ENCODE measurements at regions not wholly inside any gene's neighbourhood (a gene's known extent, or its start where the extent isn't known, plus 50 kb on each side); places are given as distances from the start of the nearest gene placed in this dataset.

DNA sequence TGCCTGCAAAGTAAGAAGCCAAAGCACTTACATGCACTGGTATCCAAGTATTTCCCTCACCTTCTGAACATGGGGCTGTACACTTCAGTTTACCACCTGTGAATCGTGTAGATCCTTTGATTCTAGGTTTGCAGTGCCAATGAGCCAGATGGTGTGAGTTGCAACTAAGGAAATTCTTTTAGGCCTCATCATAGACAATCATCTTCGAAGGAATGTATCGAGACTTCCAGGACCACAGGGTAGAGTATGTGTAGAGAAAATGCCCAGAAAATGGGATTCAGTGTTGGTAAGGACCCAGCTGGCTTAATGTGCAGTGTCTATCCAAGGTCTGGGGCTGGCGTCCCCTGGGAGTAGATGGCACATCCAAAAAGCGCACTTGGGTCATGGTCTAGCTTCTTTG, 323.2 kb upstream of the TPM1 start:
- no peak for DNase-seq (ENCODE audit: extremely low spot score, unreplicated experiment)
- no peak overlapping the region for H3K27ac Mint-ChIP-seq (ENCODE audit: unreplicated experiment)
- no peaks in the 10 kb centered on the region for H3K9me3 Mint-ChIP-seq (ENCODE audit: unreplicated experiment)
- H3K36me3 Mint-ChIP-seq (ENCODE audit: unreplicated experiment): peaks cover 2% of the 10 kb centered on the region
- no peak overlapping the region for H3K4me3 Mint-ChIP-seq (ENCODE audit: unreplicated experiment)
- TF ChIP-seq, protein P1, sequence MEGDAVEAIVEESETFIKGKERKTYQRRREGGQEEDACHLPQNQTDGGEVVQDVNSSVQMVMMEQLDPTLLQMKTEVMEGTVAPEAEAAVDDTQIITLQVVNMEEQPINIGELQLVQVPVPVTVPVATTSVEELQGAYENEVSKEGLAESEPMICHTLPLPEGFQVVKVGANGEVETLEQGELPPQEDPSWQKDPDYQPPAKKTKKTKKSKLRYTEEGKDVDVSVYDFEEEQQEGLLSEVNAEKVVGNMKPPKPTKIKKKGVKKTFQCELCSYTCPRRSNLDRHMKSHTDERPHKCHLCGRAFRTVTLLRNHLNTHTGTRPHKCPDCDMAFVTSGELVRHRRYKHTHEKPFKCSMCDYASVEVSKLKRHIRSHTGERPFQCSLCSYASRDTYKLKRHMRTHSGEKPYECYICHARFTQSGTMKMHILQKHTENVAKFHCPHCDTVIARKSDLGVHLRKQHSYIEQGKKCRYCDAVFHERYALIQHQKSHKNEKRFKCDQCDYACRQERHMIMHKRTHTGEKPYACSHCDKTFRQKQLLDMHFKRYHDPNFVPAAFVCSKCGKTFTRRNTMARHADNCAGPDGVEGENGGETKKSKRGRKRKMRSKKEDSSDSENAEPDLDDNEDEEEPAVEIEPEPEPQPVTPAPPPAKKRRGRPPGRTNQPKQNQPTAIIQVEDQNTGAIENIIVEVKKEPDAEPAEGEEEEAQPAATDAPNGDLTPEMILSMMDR (IDR thresholded peaks at IDR 0.05): no peak
- H3K27me3 Mint-ChIP-seq (ENCODE audit: unreplicated experiment): no peaks in the 10 kb centered on the region
- no peaks in the 10 kb centered on the region for H3K4me1 Mint-ChIP-seq (ENCODE audit: unreplicated experiment)

DNA sequence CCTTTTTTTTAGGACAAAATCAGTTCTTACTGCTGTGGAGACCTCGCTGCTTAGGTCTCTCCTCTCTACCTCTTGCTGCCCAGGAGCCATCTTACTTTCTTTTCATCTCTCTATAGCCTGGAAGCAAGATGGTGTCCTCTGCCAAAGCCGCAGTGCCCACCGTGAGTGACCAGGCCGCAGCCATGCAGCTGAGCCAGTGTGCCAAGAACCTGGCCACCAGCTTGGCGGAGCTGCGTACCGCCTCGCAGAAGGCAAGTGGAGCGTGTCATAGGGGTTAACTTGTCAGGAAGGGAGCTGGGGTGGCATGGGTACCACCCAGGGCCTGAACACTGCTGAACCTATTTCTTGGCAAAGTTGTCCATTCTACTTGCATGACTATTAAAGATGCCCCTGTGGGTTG, 320.3 kb upstream of the TPM1 start:
- Mint-ChIP-seq H3K36me3 (ENCODE audit: unreplicated experiment) (peaks cover 6% of the 10 kb centered on the region), H3K4me1 (ENCODE audit: unreplicated experiment) (no peaks in the 10 kb centered on the region), H3K4me3 (ENCODE audit: unreplicated experiment) (no peak overlapping the region), H3K27ac (ENCODE audit: unreplicated experiment) (no peak overlapping the region), H3K27me3 (ENCODE audit: unreplicated experiment) (no peaks in the 10 kb centered on the region), H3K9me3 (ENCODE audit: unreplicated experiment) (no peaks in the 10 kb centered on the region)
- no peak for DNase-seq (ENCODE audit: extremely low spot score, unreplicated experiment)
- TF ChIP-seq, protein P1 (IDR thresholded peaks at IDR 0.05): no peak

DNA sequence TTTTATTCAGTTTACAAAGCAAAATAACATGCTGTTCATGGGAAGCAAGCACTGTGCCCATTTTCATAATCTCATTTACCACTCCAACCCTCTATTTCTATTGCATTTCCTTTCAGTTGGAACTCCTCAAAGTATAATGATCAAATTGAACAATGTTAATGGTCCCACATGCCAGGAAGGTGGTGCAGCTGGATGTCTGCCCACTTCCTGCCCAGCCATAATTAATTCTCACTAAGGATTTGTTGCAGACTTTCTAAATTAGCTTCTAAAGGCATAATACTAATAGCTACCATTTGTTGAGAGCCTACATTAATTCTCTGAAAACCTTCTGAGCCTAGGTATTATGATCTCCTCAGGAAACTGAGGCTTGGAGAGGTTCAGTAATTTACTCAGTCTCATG, 316.1 kb upstream of the TPM1 start:
- H3K4me3 Mint-ChIP-seq (ENCODE audit: unreplicated experiment): no peak overlapping the region
- no peak for DNase-seq (ENCODE audit: extremely low spot score, unreplicated experiment)
- peaks cover 11% of the 10 kb centered on the region for H3K9me3 Mint-ChIP-seq (ENCODE audit: unreplicated experiment)
- no peaks in the 10 kb centered on the region for H3K4me1 Mint-ChIP-seq (ENCODE audit: unreplicated experiment)
- no peaks in the 10 kb centered on the region for H3K27me3 Mint-ChIP-seq (ENCODE audit: unreplicated experiment)
- no peak overlapping the region for H3K27ac Mint-ChIP-seq (ENCODE audit: unreplicated experiment)
- TF ChIP-seq, protein P1 (IDR thresholded peaks at IDR 0.05): no peak
- H3K36me3 Mint-ChIP-seq (ENCODE audit: unreplicated experiment): peaks cover 14% of the 10 kb centered on the region

DNA sequence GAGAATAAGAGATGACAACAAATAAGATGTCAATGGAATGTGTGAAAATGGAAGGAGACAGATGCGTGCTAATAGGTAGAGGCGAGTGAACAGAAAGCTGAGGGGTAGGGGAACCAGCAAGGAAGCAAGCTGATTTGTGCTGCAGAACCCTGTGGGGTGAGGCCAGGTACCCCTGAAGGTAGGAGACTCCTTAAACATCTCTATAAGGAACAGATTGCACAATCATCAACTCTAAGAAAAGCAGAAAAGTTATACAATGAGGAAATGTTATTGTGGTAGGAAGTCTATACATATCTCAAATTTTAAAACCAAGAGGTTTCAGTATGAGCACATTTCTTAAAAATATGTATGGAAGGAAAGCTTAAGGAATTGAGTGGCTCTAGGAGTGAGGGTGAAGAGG, 315.0 kb upstream of the TPM1 start:
- DNase-seq (ENCODE audit: extremely low spot score, unreplicated experiment): no peak
- no peaks in the 10 kb centered on the region for H3K4me1 Mint-ChIP-seq (ENCODE audit: unreplicated experiment)
- H3K9me3 Mint-ChIP-seq (ENCODE audit: unreplicated experiment): peaks cover 11% of the 10 kb centered on the region
- H3K27me3 Mint-ChIP-seq (ENCODE audit: unreplicated experiment): no peaks in the 10 kb centered on the region
- peaks cover 14% of the 10 kb centered on the region for H3K36me3 Mint-ChIP-seq (ENCODE audit: unreplicated experiment)
- H3K27ac Mint-ChIP-seq (ENCODE audit: unreplicated experiment): no peak overlapping the region
- TF ChIP-seq, protein P1 (IDR thresholded peaks at IDR 0.05): no peak
- H3K4me3 Mint-ChIP-seq (ENCODE audit: unreplicated experiment): no peak overlapping the region

DNA sequence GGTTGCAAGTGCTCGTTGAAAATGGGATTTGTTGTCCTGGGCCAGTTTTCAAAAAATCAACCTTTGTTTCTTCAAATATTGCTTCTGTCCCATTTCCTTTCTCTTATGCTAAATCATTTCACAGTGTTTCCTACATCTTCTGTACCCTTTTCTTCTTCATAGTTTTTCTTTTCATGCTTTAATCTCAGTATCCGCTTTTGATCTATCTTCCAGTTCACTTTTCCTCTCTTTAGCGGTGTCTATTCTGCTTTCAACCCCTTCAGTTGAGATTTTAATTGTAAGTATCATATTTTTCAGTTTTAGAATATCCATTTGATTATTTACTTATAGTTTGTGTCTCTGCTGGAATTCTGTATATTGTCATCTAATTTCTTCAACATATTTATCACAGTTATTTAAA, 311.7 kb upstream of the TPM1 start:
- H3K9me3 Mint-ChIP-seq (ENCODE audit: unreplicated experiment): peaks cover 11% of the 10 kb centered on the region
- TF ChIP-seq, protein P1 (IDR thresholded peaks at IDR 0.05): no peak
- H3K27me3 Mint-ChIP-seq (ENCODE audit: unreplicated experiment): no peaks in the 10 kb centered on the region
- peaks cover 10% of the 10 kb centered on the region for H3K36me3 Mint-ChIP-seq (ENCODE audit: unreplicated experiment)
- no peak overlapping the region for H3K27ac Mint-ChIP-seq (ENCODE audit: unreplicated experiment)
- no peak for DNase-seq (ENCODE audit: extremely low spot score, unreplicated experiment)
- peaks cover 2% of the 10 kb centered on the region for H3K4me1 Mint-ChIP-seq (ENCODE audit: unreplicated experiment)
- H3K4me3 Mint-ChIP-seq (ENCODE audit: unreplicated experiment): no peak overlapping the region

Measured in osteocyte (in vitro differentiated cells).